ENCODE measurements at regions not wholly inside any gene's neighbourhood (a gene's known extent, or its start where the extent isn't known, plus 50 kb on each side); places are given as distances from the start of the nearest gene placed in this dataset.

DNA sequence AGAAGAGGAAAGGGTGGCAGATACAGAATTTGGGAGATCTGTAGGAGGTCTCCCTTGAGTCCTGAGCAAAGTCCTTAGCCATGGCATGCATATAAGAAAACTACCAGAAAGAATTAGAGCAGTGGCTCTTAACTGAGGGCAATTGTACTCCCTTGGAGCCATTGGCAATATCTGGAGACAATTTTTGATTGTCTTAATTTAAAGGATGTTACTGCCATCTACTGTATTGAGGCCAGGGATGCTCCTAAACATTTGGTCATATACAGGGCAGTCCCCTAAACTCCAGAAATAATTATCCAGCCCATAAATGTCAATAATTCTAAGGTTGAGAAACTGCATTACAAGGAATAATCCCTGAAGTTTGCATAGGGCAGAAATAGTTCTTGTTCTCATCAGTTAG lies 136.4 kb upstream of the ODAD2 start:
- H3K36me3 ChIP-seq: peaks cover 3% of the 10 kb centered on the region
- H2AFZ ChIP-seq (replicated peaks): no peak overlapping the region
- H3F3A ChIP-seq (ENCODE audit: low read depth): no peaks in the 10 kb centered on the region
- no peaks in the 10 kb centered on the region for H4K20me1 ChIP-seq (ENCODE audit: low read depth)
- H3K4me2 ChIP-seq: no peak overlapping the region
- Mint-ChIP-seq H3K36me3 (peaks cover 3% of the 10 kb centered on the region), H3K9me3 (peaks cover 11% of the 10 kb centered on the region), H3K27me3 (ENCODE audit: insufficient read depth, low read depth) (no peaks in the 10 kb centered on the region), H3K4me3 (no peak overlapping the region), H3K27ac (no peak overlapping the region), H3K4me1 (no peaks in the 10 kb centered on the region)
- H3K27ac ChIP-seq: no peak overlapping the region
- no peaks in the 10 kb centered on the region for H3K9me3 ChIP-seq (ENCODE audit: low read depth)
- H3K4me1 ChIP-seq: no peaks in the 10 kb centered on the region
- no peak overlapping the region for H3K9ac ChIP-seq
- DNase-seq (ENCODE audit: low spot score): no peak
- H3K27me3 ChIP-seq: no peaks in the 10 kb centered on the region
- TF ChIP-seq EZH2phosphoT487 (IDR thresholded peaks at IDR 0.05): no peak
- TF ChIP-seq EZH2 (IDR thresholded peaks at IDR 0.05): no peak
- TF ChIP-seq, protein P1, sequence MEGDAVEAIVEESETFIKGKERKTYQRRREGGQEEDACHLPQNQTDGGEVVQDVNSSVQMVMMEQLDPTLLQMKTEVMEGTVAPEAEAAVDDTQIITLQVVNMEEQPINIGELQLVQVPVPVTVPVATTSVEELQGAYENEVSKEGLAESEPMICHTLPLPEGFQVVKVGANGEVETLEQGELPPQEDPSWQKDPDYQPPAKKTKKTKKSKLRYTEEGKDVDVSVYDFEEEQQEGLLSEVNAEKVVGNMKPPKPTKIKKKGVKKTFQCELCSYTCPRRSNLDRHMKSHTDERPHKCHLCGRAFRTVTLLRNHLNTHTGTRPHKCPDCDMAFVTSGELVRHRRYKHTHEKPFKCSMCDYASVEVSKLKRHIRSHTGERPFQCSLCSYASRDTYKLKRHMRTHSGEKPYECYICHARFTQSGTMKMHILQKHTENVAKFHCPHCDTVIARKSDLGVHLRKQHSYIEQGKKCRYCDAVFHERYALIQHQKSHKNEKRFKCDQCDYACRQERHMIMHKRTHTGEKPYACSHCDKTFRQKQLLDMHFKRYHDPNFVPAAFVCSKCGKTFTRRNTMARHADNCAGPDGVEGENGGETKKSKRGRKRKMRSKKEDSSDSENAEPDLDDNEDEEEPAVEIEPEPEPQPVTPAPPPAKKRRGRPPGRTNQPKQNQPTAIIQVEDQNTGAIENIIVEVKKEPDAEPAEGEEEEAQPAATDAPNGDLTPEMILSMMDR (IDR thresholded peaks at IDR 0.05): no peak
- no peaks in the 10 kb centered on the region for H3K79me2 ChIP-seq (ENCODE audit: low read depth)
- H3K4me3 ChIP-seq: no peak overlapping the region

DNA sequence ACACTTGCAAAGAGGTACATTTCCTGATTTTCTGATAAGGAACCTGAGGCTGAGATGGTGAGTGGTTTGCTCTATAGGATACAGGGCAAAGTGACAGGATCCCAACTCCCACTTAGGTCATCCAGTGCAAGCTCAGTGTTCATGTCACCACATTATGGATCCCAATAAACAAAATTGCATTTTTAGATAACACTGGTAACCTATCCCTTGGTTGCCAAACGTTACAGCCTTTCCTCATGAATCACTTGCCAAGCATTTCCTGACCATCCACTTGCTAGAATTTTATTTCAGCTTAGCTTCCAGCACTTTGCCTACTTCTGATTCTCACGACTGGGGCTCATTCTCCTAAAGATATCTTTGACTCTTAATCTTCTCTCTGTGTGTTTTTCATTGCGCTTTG lies 131.4 kb upstream of the ODAD2 start:
- Mint-ChIP-seq H3K36me3 (peaks cover 8% of the 10 kb centered on the region), H3K9me3 (peaks cover 2% of the 10 kb centered on the region), H3K4me1 (no peaks in the 10 kb centered on the region), H3K4me3 (no peak overlapping the region), H3K27me3 (ENCODE audit: insufficient read depth, low read depth) (peaks cover 4% of the 10 kb centered on the region), H3K27ac (no peak overlapping the region)
- no peak overlapping the region for H3K27ac ChIP-seq
- H3K9me3 ChIP-seq (ENCODE audit: low read depth): no peaks in the 10 kb centered on the region
- H3K79me2 ChIP-seq (ENCODE audit: low read depth): no peaks in the 10 kb centered on the region
- DNase-seq (ENCODE audit: low spot score): no peak
- no peaks in the 10 kb centered on the region for H3K27me3 ChIP-seq
- TF ChIP-seq, protein P1 (IDR thresholded peaks at IDR 0.05): no peak
- TF ChIP-seq EZH2 (IDR thresholded peaks at IDR 0.05) (no peak), EZH2phosphoT487 (IDR thresholded peaks at IDR 0.05) (no peak)
- no peaks in the 10 kb centered on the region for H3K4me1 ChIP-seq
- no peaks in the 10 kb centered on the region for H4K20me1 ChIP-seq (ENCODE audit: low read depth)
- H3K4me3 ChIP-seq: no peak overlapping the region
- H3K4me2 ChIP-seq: no peak overlapping the region
- no peaks in the 10 kb centered on the region for H3F3A ChIP-seq (ENCODE audit: low read depth)
- no peak overlapping the region for H2AFZ ChIP-seq (replicated peaks)
- no peak overlapping the region for H3K9ac ChIP-seq
- H3K36me3 ChIP-seq: no peaks in the 10 kb centered on the region

DNA sequence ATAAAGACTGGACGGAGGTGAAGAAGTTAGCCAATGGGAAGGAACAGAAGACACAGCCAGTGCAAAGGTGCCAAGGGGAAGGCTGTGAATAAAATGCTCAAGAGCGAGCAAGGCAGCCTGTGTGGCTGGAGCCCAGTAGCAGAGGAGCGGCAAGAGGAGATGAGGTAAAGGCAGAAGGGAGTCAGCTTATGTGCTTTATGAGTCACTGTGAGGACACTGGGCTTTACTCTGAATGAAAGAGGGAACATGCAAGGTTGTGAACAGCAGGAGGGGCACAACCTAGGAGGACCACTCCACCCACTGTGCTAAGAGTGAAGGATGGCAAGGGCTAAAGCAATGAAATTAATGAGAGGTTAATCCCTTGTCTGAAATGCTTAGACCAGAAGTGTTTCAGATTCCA lies 129.0 kb upstream of the ODAD2 start:
- H4K20me1 ChIP-seq (ENCODE audit: low read depth): no peaks in the 10 kb centered on the region

More for the DNA sequence above, 129.0 kb upstream of the ODAD2 start:
- no peak overlapping the region for H2AFZ ChIP-seq (replicated peaks)
- peaks cover 4% of the 10 kb centered on the region for H3K27me3 Mint-ChIP-seq (ENCODE audit: insufficient read depth, low read depth)
- H3K9me3 Mint-ChIP-seq: peaks cover 2% of the 10 kb centered on the region
- H3K9me3 ChIP-seq (ENCODE audit: low read depth): no peaks in the 10 kb centered on the region
- TF ChIP-seq, protein P1 (IDR thresholded peaks at IDR 0.05): no peak
- no peak for TF ChIP-seq EZH2 (IDR thresholded peaks at IDR 0.05)
- no peak for TF ChIP-seq EZH2phosphoT487 (IDR thresholded peaks at IDR 0.05)
- H3K4me1 Mint-ChIP-seq: no peaks in the 10 kb centered on the region
- no peak overlapping the region for H3K27ac ChIP-seq
- no peaks in the 10 kb centered on the region for H3K36me3 ChIP-seq
- H3K4me3 ChIP-seq: no peak overlapping the region
- DNase-seq (ENCODE audit: low spot score): no peak
- H3K9ac ChIP-seq: no peak overlapping the region
- H3K27ac Mint-ChIP-seq: no peak overlapping the region
- H3K4me2 ChIP-seq: no peak overlapping the region
- H3K27me3 ChIP-seq: no peaks in the 10 kb centered on the region
- H3K79me2 ChIP-seq (ENCODE audit: low read depth): no peaks in the 10 kb centered on the region
- H3K4me3 Mint-ChIP-seq: no peak overlapping the region
- peaks cover 5% of the 10 kb centered on the region for H3K36me3 Mint-ChIP-seq
- no peaks in the 10 kb centered on the region for H3K4me1 ChIP-seq
- H3F3A ChIP-seq (ENCODE audit: low read depth): no peaks in the 10 kb centered on the region
